ENCODE measurements at regions not wholly inside any gene's neighbourhood (a gene's known extent, or its start where the extent isn't known, plus 50 kb on each side); places are given as distances from the start of the nearest gene placed in this dataset.
A peak's percentile ranks its signal among the peaks of the same experiment; 100 is the strongest.
"Not testable (repeated sequence)": the region's sequence is repeated elsewhere in the genome, so short reads cannot be mapped to it uniquely, and the experiment has no call there.

DNA sequence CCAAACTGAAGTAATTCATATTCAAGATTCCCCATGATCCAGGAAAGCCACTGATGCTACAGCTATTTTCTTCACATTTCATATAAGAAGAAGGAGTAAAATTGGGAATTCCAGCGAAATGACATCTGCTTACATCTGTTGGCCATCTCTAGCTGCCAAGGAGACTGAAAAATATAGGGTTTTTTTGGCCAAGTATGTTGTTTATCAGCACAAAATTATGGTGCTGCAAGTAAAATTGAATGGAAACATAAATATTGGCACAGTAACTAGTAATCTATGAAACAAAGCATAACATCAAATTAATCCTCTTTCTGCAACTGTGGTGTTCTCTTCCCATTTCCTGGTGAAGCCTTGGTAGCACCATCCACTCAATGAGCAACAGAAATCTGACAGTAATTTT lies 649.5 kb upstream of the ZNF804A start:
- DNase-seq = no peak

DNA sequence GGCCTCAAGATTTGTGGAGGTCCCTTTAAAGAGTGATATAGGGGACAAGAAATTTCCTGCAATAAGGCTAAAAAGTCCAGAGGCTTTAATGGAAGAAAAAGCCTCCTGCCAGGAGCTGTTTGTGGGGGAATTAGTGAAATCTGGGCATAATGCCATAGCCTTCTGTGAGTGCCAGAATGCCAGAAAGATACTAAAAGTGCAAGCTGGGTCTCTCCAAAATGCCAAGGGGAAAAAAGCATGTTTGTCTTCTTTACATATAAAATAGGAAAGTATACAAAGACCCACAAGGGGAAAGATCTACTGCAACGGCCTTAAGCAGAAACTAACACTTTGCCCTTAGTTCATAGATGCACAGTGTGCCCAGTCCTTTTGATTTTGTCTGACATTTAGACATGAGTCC lies 647.7 kb upstream of the ZNF804A start:
- no peak for DNase-seq

- no peak for DNase-seq
Observed at GRCh38 chr2:183951630-183952029, 646.7 kb upstream of the ZNF804A start.

DNA sequence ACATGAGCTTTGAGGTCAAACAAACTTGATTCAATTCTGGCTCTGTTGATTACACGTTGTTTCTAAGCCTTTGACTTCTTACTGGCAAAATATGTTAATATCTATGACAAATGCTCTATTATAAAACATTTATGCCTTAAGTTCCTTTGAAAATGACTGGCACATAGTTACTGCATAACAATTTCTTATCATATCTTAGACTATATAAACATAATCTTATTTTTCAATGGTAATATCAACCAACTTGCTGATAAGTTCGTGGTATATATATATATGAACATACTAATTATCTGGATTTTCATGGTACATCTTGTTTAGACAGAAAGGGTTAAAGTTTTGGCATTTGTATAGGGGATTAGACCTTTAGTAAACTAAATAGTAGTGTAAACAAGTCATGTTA lies 645.6 kb upstream of the ZNF804A start:
- no peak for DNase-seq

- no peak for DNase-seq
Observed at GRCh38 chr2:183963609-183964008, 634.7 kb upstream of the ZNF804A start.

GRCh38 chr2:183964565-183964964 lies 633.8 kb upstream of the ZNF804A start:
- DNase-seq = no peak

DNA sequence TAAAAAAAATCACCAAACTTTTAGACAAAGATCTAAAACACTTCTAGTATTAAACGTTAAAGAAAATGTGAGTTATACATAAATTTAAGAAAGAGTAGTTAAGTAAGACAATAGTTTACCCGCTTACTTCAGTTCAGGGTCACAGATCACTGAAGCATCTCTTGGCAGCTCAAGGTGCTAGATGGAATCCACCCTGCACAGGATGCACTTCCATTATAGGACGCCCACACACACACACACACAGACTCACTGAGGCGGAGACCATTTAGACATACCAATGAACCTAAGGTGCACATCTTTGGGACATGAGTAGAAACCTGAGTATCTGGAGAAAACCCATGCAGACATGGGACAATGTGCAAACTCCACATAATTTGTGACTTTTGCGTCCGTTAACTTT lies 630.6 kb upstream of the ZNF804A start:
- DNase-seq = no peak

DNA sequence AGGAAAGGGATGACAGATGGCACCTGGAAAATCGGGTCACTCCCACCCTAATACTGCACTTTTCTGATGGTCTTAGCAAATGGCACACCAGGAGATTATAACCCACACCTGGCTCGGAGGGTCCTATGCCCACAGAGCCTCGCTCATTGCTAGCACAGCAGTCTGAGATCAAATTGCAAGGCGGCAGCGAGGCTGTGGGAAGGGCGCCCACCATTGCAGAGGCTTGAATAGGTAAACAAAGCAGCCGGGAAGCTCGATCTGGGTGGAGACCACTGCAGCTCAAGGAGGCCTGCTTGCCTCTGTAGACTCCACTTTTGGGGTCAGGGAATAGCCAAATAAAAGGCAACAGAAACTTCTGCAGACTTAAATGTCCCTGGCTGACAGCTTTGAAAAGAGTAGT lies 622.7 kb upstream of the ZNF804A start:
- not testable (repeated sequence) for DNase-seq

GRCh38 chr2:183984871-183985270 lies 613.5 kb upstream of the ZNF804A start:
- no peak for DNase-seq

DNA sequence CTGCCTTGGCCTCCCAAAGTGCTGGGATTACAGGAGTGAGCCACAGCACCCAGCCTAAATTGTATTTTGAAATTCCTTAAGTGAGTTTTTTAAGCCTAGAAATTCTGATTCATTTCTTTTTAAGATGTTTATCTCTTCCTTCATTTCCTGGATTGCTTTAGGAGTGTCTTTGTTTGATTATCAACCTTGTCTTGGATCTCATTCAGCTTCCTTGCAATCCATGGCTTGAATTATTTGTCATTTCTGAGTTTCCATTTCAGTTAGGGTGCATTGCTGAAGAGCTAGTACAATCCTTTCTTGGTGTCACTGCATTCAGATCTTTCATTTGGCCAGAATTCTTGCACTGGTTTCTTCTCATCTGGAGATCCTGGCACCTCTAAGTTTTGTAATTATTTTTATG lies 606.4 kb upstream of the ZNF804A start:
- no peak for DNase-seq

DNA sequence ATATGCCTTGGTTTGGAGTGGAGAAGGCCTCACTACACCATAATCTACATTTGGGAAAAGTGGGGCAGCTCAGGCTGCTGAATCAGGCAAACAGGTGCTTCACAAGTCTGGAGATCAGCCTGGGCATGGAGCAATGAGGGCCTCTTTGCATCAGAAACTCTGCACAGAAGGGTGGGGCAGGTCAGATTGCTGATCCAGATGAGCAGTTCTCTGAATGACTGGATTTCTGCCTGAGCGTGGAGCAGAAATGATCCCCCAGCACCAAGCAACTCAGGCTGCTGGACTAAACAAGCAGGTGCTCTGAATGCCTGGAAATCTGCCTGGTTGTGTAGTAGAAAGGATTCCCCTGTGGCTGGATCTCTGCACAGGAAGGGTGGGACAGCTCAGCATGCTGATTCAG lies 605.3 kb upstream of the ZNF804A start:
- DNase-seq = no peak

DNA sequence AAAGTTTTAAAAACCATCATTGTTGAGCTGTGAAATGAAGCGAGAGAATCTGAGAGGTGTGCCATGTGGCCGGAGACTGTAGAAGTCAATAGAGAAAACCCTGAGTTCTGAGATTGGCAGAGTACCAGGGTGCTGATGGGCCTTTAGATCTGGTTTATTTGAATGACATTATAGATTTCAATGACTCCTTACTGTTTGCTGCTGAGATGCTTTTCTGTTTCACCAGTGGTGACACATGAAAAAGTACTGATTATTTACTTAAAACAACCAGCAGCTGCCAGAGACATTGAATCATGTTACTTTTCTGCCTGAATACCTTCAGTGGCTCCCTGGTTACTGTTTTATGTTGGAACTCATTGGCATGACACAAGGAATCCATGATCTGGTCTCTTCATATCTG lies 602.7 kb upstream of the ZNF804A start:
- peak; percentile 71 to 72 for DNase-seq

DNA sequence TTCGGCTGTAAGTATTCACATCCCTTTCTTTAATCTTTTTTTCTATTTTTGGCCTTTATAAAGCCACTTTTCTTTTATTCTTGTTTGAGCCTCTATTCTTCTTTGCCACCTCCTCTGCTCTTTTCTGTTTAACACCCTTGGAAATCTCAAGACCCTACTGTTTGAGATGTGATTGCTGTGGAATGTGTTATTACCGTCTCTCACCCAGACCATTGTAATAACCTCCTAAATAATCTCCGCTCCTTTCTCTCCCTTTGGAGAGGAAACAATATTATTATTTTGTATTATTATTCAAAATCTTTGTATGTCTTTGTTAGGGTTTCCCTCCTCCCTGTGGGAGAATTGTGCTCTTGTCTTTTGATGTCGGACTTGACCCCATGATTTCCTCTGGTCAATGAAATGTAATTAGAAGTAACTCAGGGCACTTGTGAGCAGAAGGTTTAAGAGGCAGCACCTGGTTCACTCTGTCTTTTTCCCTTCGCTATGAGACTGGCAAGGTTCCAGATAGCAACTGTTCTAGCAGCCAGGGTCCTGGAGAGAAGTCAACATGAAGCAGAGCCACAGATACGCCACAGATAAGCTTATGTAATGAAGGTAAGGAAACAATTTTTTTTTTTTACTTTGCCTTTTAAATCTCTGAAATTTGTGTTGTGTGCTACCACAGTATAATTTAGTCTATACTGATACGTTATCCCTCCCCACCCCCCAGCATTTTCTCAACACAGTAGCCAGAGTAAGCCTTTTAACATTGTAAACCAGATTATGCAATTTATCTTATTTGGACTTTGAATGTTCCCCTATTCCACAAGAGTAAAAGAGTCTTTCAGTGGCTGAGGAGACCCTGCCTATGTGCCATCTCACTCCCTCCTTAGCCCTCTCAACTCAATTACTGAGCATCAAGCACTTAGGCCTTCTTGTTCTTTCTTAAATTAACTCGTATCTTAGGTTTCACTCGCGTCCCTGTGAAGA lies 601.2 kb upstream of the ZNF804A start:
- peak; percentile 80 to 84 for DNase-seq

DNA sequence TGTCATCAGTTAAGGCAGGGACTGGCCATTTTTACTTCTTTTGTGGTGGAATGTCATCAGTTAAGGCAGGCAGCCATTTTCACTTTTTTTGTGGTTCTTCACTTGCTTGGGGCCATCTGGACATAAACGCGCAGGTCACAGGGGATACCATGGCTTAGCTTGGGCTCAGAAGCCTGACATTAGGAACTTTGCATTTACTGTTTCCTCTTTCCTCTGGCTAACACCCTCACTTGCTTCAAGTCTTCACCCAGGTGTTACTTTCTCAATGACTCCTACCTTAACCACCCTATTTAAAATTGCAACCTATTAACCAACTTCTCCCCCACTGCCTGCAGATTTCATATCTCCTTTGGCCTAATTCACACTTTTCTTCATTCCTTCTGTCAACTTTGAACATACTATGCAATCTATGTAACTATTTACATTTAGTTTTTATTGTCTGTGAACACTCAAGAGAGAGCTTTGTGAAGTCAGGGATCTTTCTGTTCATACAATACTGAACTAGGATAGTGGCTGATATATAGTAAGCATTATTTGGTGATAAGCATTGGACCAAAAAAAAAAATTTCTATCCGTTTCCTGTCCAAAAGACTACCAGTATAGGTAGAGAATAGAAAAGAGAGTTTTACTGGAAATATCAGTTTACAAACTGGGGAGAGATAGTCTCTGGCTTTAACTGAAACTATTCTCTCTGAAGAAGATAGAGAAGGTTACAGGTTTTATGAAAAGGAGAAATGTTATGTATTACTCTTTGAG lies 600.1 kb upstream of the ZNF804A start:
- DNase-seq = no peak

DNA sequence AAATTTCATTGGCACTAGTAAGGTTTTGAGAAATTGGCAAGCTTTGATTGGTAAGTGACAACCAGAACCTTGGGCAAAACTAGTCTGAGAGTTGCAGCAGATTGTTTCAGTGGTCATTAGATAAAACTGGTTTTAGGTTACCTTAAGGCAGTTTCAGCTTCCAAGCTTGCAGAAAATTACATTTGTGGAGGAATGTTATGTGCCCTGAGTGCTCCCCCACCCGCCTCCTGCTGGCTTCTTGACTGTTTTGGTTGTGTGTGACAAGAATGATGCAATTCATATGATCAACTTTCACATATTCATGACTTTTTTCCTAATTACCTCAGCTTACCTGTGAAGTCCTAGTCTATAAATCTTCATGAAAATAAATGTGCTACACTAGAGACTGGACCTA lies 599.5 kb upstream of the ZNF804A start:
- no peak for DNase-seq

DNA sequence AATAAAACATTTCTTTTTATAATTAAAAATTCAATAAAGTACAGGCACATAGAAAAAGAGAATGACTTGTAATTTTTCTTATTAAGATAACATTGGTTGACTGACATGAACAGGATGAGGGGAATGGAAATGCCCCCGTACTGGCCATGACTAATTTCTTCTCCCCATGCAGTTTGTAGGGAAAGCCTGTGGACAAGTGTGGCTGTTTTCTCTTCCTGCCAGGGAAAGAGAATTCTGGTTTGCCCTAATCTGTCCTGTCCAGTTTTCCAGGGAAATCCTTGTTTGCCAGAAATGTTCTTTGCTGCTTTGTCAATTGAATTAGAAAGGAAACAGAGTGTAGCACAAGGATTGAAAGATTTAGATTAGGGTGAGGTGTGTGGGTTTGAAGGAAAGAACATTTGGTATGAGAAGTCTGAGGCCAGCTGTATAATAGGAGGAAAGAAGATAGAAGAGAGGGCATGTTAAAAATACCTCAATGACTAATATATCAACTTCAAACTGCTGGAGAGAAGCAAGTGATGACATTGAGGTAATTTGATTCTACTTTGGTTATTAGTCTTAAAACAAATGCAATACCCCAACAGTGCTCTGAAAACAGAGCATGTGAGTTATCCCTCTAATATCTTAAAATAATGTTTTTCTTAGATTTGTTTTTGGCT lies 593.9 kb upstream of the ZNF804A start:
- DNase-seq = no peak

DNA sequence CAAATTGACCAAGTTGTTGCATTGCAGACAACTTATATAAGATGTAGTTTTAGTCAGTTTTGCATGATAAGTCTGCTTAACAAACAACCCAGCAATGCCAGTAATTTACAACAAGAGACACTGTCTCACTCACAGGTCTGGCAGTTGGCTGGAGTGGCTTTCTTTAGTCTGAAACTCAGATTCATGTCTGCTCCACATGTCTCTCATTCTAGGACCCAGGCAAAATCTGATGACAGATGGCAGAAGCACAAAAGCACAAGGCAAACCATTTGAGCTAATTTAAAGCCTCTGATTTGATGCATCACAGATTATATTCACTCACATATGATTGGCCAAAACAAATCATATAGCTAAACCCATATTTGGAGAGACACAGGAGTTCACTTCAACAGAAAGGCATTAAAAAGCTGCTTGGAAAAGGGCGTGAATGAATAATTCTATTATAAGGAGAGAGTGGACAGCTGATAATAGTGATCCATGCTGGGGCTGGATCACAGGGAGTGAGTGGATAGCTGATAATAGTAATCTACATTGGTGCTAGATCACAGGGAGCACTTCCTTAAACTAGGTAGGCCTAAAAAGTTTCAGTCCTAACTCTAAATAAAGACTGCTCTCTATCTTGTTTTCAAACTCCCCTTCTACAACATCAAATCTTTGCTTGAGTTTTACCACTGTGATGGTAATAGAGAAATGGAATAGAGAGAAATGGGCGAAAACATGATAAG lies 593.2 kb upstream of the ZNF804A start:
- peak; percentile 15 to 39 for DNase-seq

DNA sequence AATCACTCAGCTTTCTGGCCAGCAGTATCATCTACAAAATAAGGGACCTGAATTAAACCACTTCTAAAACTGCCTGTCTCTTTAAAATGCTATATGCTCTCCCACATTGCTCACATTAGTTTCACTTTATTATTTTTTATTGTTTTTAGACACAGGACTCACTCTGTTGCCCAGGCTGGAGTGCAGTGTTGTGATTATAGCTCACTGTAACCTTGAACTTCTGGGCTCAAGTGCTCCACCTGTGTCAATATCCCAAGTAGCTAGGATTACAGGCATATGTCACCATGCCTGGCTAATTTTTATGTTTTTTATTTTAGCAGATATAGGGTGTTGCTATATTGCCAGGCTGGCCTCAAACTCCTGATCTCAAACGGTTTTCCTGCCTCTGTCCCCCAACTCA lies 591.3 kb upstream of the ZNF804A start:
- DNase-seq = peak; percentile 60 to 70

DNA sequence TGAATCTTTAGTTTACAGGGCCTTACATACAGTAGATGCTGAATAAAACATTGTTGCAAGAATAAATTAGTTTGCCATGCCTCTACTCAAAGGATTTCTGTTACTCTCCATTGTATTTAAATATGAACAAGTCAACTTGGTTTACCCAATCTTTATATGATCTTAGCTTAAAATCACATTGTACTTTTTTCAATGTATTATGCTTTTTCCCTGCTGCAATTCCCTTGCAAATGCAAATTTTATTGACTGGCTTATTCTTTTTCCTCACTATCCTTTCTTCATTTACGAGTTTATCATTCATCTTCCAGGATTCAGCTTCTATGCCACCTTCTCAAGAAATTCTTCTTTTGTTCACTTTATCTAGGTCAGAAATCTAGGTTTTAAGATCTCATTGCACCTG lies 571.4 kb upstream of the ZNF804A start:
- no peak for DNase-seq

DNA sequence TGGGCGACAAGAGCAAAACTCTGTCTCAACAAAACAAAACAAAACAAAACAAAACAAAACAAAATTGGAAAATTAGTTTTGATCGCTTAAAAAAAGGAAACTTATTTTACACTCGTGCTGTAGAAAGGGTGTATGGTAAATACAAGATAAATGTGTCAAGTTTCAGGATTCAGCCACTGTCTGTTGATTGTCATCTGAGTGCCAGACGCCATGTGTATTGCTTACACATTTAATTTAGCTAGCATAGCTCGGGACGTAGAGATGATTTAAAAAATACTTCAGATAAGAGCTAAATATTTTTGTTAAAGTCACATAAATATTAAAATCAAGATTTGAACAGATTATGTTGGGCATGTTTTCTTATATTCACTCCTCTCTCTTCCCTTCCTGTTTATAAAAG lies 568.1 kb upstream of the ZNF804A start:
- DNase-seq = no peak

- DNase-seq = no peak
Observed at GRCh38 chr2:184030989-184031388, 567.3 kb upstream of the ZNF804A start.

- DNase-seq = no peak
Observed at GRCh38 chr2:184031402-184032147, 566.8 kb upstream of the ZNF804A start.
